HEK293 (cell line): ENCODE measurements at regions not wholly inside any gene's neighbourhood (a gene's known extent, or its start where the extent isn't known, plus 50 kb on each side); places are given as distances from the start of the nearest gene placed in this dataset.

ENCODE experiments used
- CTCF ChIA-PET: fragments of 350-600 bp; formaldehyde crosslinking; extraction: SDS; loops from one replicate; lab custom pipeline; 2021; ENCODE audit warnings: antibody characterized with exemption; lab: Yijun Ruan, JAX
- POLR2A ChIA-PET: fragments of 300-600 bp; formaldehyde crosslinking; extraction: SDS; loops from one replicate; lab custom pipeline; 2020; ENCODE audit warnings: antibody characterized with exemption, inconsistent platforms; lab: Yijun Ruan, JAX
- H3K27ac ChIP-seq: fragments of 200-500 bp; sonication (Bioruptor generic); 2 replicates; pipeline ENCODE4 v1.5.1; 2014; ENCODE audit warnings: low read depth, low read length, control low read depth, inconsistent platforms; ENCODE audit errors: extremely low read depth
- H3K36me3 ChIP-seq, 2 experiments: fragments of 200-500 bp in 1 of 2; sonication (Bioruptor generic) in 1 of 2; 1 replicate in 1 of 2; 2 replicates in 1 of 2; pipeline ENCODE4 v1.5.1; 2014 to 2017; ENCODE audit warnings: inconsistent platforms in 2 of 2, low read length in 2 of 2; ENCODE audit not compliant: control insufficient read depth in 2 of 2, insufficient read depth in 1 of 2
- H3K4me1 ChIP-seq: fragments of 200-500 bp; sonication (Bioruptor generic); 2 replicates; pipeline ENCODE4 v1.5.1; 2014; ENCODE audit warnings: mild to moderate bottlenecking, low read length, inconsistent platforms; ENCODE audit not compliant: control insufficient read depth, insufficient read depth
- H3K4me3 ChIP-seq: 2 replicates; pipeline ENCODE4 v1.5.1; 2011; ENCODE audit warnings: low read depth, mild to moderate bottlenecking, control low read depth, low read length, moderate library complexity
- H3K9me3 ChIP-seq: fragments of 200-500 bp; sonication (Bioruptor generic); 2 replicates; pipeline ENCODE4 v1.5.1; 2014; ENCODE audit warnings: low read depth, low read length, inconsistent platforms; ENCODE audit not compliant: control insufficient read depth, insufficient read depth
- GFI1B ChIP-seq: fragments of 450-650 bp; formaldehyde crosslinking; IDR thresholded peaks from 2 replicates; pipeline ENCODE4 v1.5.1; 2016; ENCODE audit warnings: missing biosample characterization, missing genetic modification characterization
- KLF7 ChIP-seq: fragments of 450-650 bp; formaldehyde crosslinking; IDR thresholded peaks from 2 replicates; pipeline ENCODE4 v1.5.1; 2016; ENCODE audit warnings: missing biosample characterization, missing genetic modification characterization, borderline replicate concordance
- RBAK ChIP-seq: fragments of 450-650 bp; formaldehyde crosslinking; IDR thresholded peaks from 2 replicates; pipeline ENCODE4 v1.5.1; 2016; ENCODE audit warnings: missing biosample characterization, missing genetic modification characterization
- WT1 ChIP-seq: fragments of 450-650 bp; formaldehyde crosslinking; IDR thresholded peaks from 2 replicates; pipeline ENCODE4 v1.5.1; 2016; ENCODE audit warnings: missing biosample characterization, missing genetic modification characterization
- YY1 ChIP-seq: fragments of 450-650 bp; formaldehyde crosslinking; IDR thresholded peaks from 2 replicates; pipeline ENCODE4 v1.5.1; 2018; ENCODE audit warnings: missing biosample characterization, missing genetic modification characterization
- ZBTB1 ChIP-seq: fragments of 450-650 bp; formaldehyde crosslinking; IDR thresholded peaks from 2 replicates; pipeline ENCODE4 v1.5.1; 2016; ENCODE audit warnings: missing biosample characterization, missing genetic modification characterization
- ZEB2 ChIP-seq: fragments of 450-650 bp; formaldehyde crosslinking; IDR thresholded peaks from 2 replicates; pipeline ENCODE4 v1.5.1; 2016; ENCODE audit warnings: missing biosample characterization, missing genetic modification characterization
- ZFP69B ChIP-seq: fragments of 450-650 bp; formaldehyde crosslinking; IDR thresholded peaks from 2 replicates; pipeline ENCODE4 v1.5.1; 2016; ENCODE audit warnings: missing biosample characterization, missing genetic modification characterization
- ZNF121 ChIP-seq: fragments of 450-650 bp; formaldehyde crosslinking; IDR thresholded peaks from 2 replicates; pipeline ENCODE4 v1.5.1; 2016; ENCODE audit warnings: missing biosample characterization, missing genetic modification characterization
- ZNF138 ChIP-seq: fragments of 450-650 bp; formaldehyde crosslinking; IDR thresholded peaks from 2 replicates; pipeline ENCODE4 v1.5.1; 2016; ENCODE audit warnings: missing biosample characterization, missing genetic modification characterization, borderline replicate concordance
- ZNF274 ChIP-seq, 2 experiments: fragments of 200-500 bp in 1 of 2; fragments of 450-650 bp in 1 of 2; sonication (Bioruptor generic) in 1 of 2; formaldehyde crosslinking in 1 of 2; IDR thresholded peaks; 2 replicates each; pipeline versions ENCODE4 v1.5.1 to v1.6.1; 2014 to 2016; ENCODE audit warnings: borderline replicate concordance in 1 of 2, inconsistent platforms in 1 of 2, low read length in 1 of 2, missing biosample characterization in 1 of 2, missing genetic modification characterization in 1 of 2
- ZNF302 ChIP-seq: fragments of 450-650 bp; formaldehyde crosslinking; IDR thresholded peaks from 2 replicates; pipeline ENCODE4 v1.5.1; 2016; ENCODE audit warnings: missing biosample characterization, missing genetic modification characterization, low read depth
- ZNF324 ChIP-seq: fragments of 450-650 bp; formaldehyde crosslinking; IDR thresholded peaks from 2 replicates; pipeline ENCODE4 v1.5.1; 2016; ENCODE audit warnings: missing biosample characterization, missing genetic modification characterization
- ZNF394 ChIP-seq: fragments of 450-650 bp; formaldehyde crosslinking; IDR thresholded peaks from 2 replicates; pipeline ENCODE4 v1.5.1; 2016; ENCODE audit warnings: missing biosample characterization, missing genetic modification characterization, mild to moderate bottlenecking, moderate library complexity, borderline replicate concordance
- ZNF426 ChIP-seq: fragments of 450-650 bp; formaldehyde crosslinking; IDR thresholded peaks from 2 replicates; pipeline ENCODE4 v1.5.1; 2017; ENCODE audit warnings: missing biosample characterization, missing genetic modification characterization, mild to moderate bottlenecking, inconsistent platforms, moderate library complexity
- ZNF560 ChIP-seq: fragments of 450-650 bp; formaldehyde crosslinking; IDR thresholded peaks from 2 replicates; pipeline ENCODE4 v1.5.1; 2017; ENCODE audit warnings: missing biosample characterization, missing genetic modification characterization, borderline replicate concordance
- ZNF596 ChIP-seq: fragments of 450-650 bp; IDR thresholded peaks from 2 replicates; pipeline ENCODE4 v1.5.0; 2018; ENCODE audit warnings: missing biosample characterization, mild to moderate bottlenecking, missing genetic modification characterization, moderate library complexity
- ZNF776 ChIP-seq: fragments of 450-650 bp; formaldehyde crosslinking; IDR thresholded peaks from 2 replicates; pipeline ENCODE4 v1.5.0; 2017; ENCODE audit warnings: missing biosample characterization, missing genetic modification characterization, borderline replicate concordance
- ZNF785 ChIP-seq: fragments of 450-650 bp; formaldehyde crosslinking; IDR thresholded peaks from 2 replicates; pipeline ENCODE4 v1.5.1; 2016; ENCODE audit warnings: missing biosample characterization, missing genetic modification characterization
- TF ChIP-seq, protein P1 (sequence below): fragments of 450-650 bp; formaldehyde crosslinking; IDR thresholded peaks from 2 replicates; pipeline ENCODE4 v1.5.1; 2017; ENCODE audit warnings: missing biosample characterization, missing genetic modification characterization
- TF ChIP-seq, protein P2 (sequence below): fragments of 450-650 bp; formaldehyde crosslinking; IDR thresholded peaks from 2 replicates; pipeline ENCODE4 v1.5.1; 2016; ENCODE audit warnings: missing biosample characterization, missing genetic modification characterization
- TF ChIP-seq, protein P3 (sequence below): fragments of 450-650 bp; formaldehyde crosslinking; IDR thresholded peaks from 2 replicates; pipeline ENCODE4; 2016; ENCODE audit warnings: missing biosample characterization, missing genetic modification characterization

DNA sequence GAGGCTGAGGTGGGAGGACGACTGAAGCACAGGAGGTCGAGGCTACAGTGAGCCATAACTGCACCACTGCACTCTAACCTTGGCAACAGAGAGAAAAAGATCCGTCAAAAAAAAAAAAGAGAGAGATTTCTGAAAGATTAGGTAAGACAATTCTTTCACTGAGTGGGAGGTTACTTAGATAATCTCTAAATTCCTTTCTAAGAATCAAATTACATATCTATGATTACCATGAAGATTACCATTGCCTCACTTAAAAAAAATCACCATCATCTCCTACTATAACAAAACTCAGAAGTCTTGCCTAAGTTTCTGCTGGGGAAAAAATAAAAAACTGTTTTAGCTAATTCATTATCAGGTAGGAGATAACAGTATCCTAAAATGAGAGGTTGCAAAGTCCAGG, 366.7 kb downstream of the DUSP6 start:
- ChIA-PET POLR2A (no interaction called here), CTCF (interaction anchor here (1.1 kb wide), 1 partner anchor 7 kb away, joined by 4 read pairs; no protein-coding TSS in a partner anchor)
- Histone ChIP-seq H3K4me3 (no peak overlapping the region), H3K4me1 (no peaks in the 10 kb centered on the region), H3K27ac (no peak overlapping the region), H3K36me3 (no peaks in the 10 kb centered on the region), H3K9me3 (no peaks in the 10 kb centered on the region)
- TF ChIP-seq ZNF776 (no peak), ZNF324 (tag by site-specific recombination) (no peak)

DNA sequence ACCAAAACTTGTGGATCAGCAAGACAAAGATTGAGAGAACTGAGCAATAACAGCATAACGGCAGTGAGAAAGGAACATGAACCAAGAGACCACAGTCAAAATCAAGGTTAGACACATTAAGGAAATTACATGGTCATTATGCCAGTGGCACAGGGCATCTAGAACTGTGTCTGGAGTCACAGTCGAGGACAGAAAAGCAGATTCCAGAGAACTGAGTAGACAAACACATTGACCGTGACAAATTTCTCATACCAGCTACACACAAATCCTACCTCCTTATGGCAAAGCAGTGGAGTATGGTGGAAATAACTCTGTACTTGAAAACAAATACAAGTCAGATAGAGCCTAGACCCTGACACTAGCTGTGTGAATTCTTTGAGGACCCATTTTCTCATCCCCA, 367.3 kb downstream of the DUSP6 start:
- CTCF ChIA-PET: interaction anchor here (1.1 kb wide), 1 partner anchor 8 kb away, joined by 4 read pairs; no protein-coding TSS in a partner anchor

DNA sequence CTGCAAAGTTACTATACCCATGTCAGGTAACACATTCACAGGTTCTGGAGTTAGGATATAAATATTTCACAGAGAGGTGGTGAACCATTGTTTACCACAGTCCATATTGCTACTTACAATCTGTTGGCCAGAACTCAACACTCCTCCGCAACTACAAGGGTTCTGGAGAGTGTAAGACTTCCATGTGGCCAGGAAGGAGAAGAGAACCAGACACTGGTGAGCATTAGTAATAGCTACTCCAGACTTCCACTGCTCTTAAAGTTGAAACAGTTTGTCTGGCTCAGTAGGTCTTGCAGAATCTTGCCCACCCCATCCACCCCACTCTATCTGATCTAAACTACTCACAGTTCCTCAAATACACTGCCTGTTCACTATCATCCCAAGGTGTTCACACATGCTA, 369.6 kb downstream of the DUSP6 start:
- POLR2A ChIA-PET: no interaction called here
- Histone ChIP-seq H3K27ac (no peak overlapping the region), H3K9me3 (no peaks in the 10 kb centered on the region)
- TF ChIP-seq ZBTB1 (tag by site-specific recombination): no peak
- TF ChIP-seq ZNF394 (tag by site-specific recombination): no peak
- TF ChIP-seq YY1 (tag by site-specific recombination): no peak
- no peak for TF ChIP-seq GFI1B
- TF ChIP-seq, protein P1, sequence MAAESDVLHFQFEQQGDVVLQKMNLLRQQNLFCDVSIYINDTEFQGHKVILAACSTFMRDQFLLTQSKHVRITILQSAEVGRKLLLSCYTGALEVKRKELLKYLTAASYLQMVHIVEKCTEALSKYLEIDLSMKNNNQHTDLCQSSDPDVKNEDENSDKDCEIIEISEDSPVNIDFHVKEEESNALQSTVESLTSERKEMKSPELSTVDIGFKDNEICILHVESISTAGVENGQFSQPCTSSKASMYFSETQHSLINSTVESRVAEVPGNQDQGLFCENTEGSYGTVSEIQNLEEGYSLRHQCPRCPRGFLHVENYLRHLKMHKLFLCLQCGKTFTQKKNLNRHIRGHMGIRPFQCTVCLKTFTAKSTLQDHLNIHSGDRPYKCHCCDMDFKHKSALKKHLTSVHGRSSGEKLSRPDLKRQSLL (tag by site-specific recombination): no peak
- TF ChIP-seq, protein P2, sequence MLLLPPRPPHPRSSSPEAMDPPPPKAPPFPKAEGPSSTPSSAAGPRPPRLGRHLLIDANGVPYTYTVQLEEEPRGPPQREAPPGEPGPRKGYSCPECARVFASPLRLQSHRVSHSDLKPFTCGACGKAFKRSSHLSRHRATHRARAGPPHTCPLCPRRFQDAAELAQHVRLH (tag by site-specific recombination): no peak
- no peak for TF ChIP-seq ZNF302 (tag by site-specific recombination)
- TF ChIP-seq KLF7 (tag by site-specific recombination): no peak
- TF ChIP-seq ZNF426 (tag by site-specific recombination): no peak
- no peak for TF ChIP-seq ZFP69B
- TF ChIP-seq WT1: no peak
- no peak for TF ChIP-seq RBAK (tag by site-specific recombination)
- TF ChIP-seq ZEB2 (tag by site-specific recombination): no peak
- no peak for TF ChIP-seq ZNF560 (tag by site-specific recombination)
- TF ChIP-seq, protein P3, sequence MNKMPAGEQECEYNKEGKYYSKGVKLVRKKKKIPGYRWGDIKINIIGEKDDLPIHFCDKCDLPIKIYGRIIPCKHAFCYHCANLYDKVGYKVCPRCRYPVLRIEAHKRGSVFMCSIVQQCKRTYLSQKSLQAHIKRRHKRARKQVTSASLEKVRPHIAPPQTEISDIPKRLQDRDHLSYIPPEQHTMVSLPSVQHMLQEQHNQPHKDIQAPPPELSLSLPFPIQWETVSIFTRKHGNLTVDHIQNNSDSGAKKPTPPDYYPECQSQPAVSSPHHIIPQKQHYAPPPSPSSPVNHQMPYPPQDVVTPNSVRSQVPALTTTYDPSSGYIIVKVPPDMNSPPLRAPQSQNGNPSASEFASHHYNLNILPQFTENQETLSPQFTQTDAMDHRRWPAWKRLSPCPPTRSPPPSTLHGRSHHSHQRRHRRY: no peak
- TF ChIP-seq ZNF274 (IDR thresholded peaks at IDR 0.05; ENCODE audit: low read length): no peak
- no peak for TF ChIP-seq ZNF274 (tag by site-specific recombination; IDR thresholded peaks at IDR 0.05; ENCODE audit: borderline replicate concordance)
- no peak for TF ChIP-seq ZNF138 (tag by site-specific recombination)
- TF ChIP-seq, all 188 proteins: peak for 0
- Histone ChIP-seq H3K36me3 (no peaks in the 10 kb centered on the region), H3K4me1 (no peaks in the 10 kb centered on the region), H3K4me3 (no peak overlapping the region)
- CTCF ChIA-PET: interaction anchor here (1.7 kb wide), 1 partner anchor 11 kb away, joined by 6 read pairs; no protein-coding TSS in a partner anchor

More for the DNA sequence above, 367.3 kb downstream of the DUSP6 start:
- POLR2A ChIA-PET: no interaction called here
- H3K4me1 ChIP-seq: no peaks in the 10 kb centered on the region
- no peak overlapping the region for H3K27ac ChIP-seq
- TF ChIP-seq ZNF121 (tag by site-specific recombination): no peak
- no peak for TF ChIP-seq ZNF785
- no peak for TF ChIP-seq ZNF596 (tag by site-specific recombination)
- H3K36me3 ChIP-seq: no peaks in the 10 kb centered on the region
- H3K9me3 ChIP-seq: no peaks in the 10 kb centered on the region
- H3K4me3 ChIP-seq: no peak overlapping the region
